Astrocyte (in vitro differentiated cells and primary cell): ENCODE measurements at regions not wholly inside any gene's neighbourhood (a gene's known extent, or its start where the extent isn't known, plus 50 kb on each side); places are given as distances from the start of the nearest gene placed in this dataset.

Source experiments
- DNase-seq: peaks from one replicate; pipeline ENCODE4 v3.0.0-alpha.2; 2010; ENCODE audit warnings: low read depth
- FAIRE-seq: peaks from 2 replicates; lab custom pipeline; 2011; peaks lifted over from hg19 to GRCh38; lab: Jason Lieb, UNC
- H2AFZ ChIP-seq: 2 replicates; pipeline ENCODE4 v1.6.0; 2012; ENCODE audit warnings: low read depth, low read length, inconsistent platforms
- H3K27ac ChIP-seq: 2 replicates; pipeline ENCODE4 v1.5.1; 2011; ENCODE audit warnings: low read depth, low read length, inconsistent platforms
- H3K27me3 ChIP-seq: 2 replicates; pipeline ENCODE4 v1.6.0; 2011; ENCODE audit warnings: low read length, inconsistent platforms; ENCODE audit not compliant: insufficient read depth
- H3K36me3 ChIP-seq: 2 replicates; pipeline ENCODE4 v1.5.1; 2011; ENCODE audit warnings: low read length, inconsistent platforms; ENCODE audit not compliant: insufficient read depth
- H3K4me1 ChIP-seq: 2 replicates; pipeline ENCODE4 v1.5.1; 2011; ENCODE audit warnings: low read length, inconsistent platforms; ENCODE audit not compliant: insufficient read depth
- H3K4me2 ChIP-seq: 2 replicates; pipeline ENCODE4 v1.6.0; 2012; ENCODE audit warnings: low read length, inconsistent platforms
- H3K4me3 ChIP-seq: 2 replicates; pipeline ENCODE4 v1.5.1; 2011; ENCODE audit warnings: low read depth, mild to moderate bottlenecking, low read length, inconsistent platforms; ENCODE audit not compliant: insufficient read depth
- H3K79me2 ChIP-seq: 2 replicates; pipeline ENCODE4 v1.6.0; 2012; ENCODE audit warnings: mild to moderate bottlenecking, low read length, inconsistent platforms; ENCODE audit not compliant: insufficient read depth
- H3K9ac ChIP-seq: 2 replicates; pipeline ENCODE4 v1.6.0; 2012; ENCODE audit warnings: mild to moderate bottlenecking, low read length, inconsistent platforms
- H3K9me3 ChIP-seq: 2 replicates; pipeline ENCODE4 v1.5.1; 2012; ENCODE audit warnings: low read depth, mild to moderate bottlenecking, low read length, inconsistent platforms; ENCODE audit not compliant: insufficient read depth
- H4K20me1 ChIP-seq: 2 replicates; pipeline ENCODE4 v1.6.0; 2012; ENCODE audit warnings: low read length, inconsistent platforms; ENCODE audit not compliant: insufficient read depth
- H3K27ac Mint-ChIP-seq: one replicate; pipeline ENCODE4 v1.8.0; 2021; ENCODE audit warnings: mild to moderate bottlenecking, mixed read lengths; ENCODE audit not compliant: unreplicated experiment
- H3K27me3 Mint-ChIP-seq: one replicate; pipeline ENCODE4 v1.8.0; 2021; ENCODE audit warnings: low read depth, mixed read lengths; ENCODE audit not compliant: unreplicated experiment
- H3K36me3 Mint-ChIP-seq: one replicate; pipeline ENCODE4 v1.8.0; 2021; ENCODE audit warnings: low read depth, mixed read lengths; ENCODE audit not compliant: unreplicated experiment
- H3K4me1 Mint-ChIP-seq: one replicate; pipeline ENCODE4 v1.8.0; 2021; ENCODE audit warnings: low read depth, mixed read lengths; ENCODE audit not compliant: unreplicated experiment
- H3K4me3 Mint-ChIP-seq: one replicate; pipeline ENCODE4 v1.8.0; 2021; ENCODE audit warnings: mild to moderate bottlenecking, moderate library complexity, mixed read lengths; ENCODE audit not compliant: unreplicated experiment
- H3K9me3 Mint-ChIP-seq: one replicate; pipeline ENCODE4 v1.8.0; 2021; ENCODE audit warnings: mild to moderate bottlenecking, mixed read lengths; ENCODE audit not compliant: unreplicated experiment
- EZH2 ChIP-seq: IDR thresholded peaks from 2 replicates; pipeline ENCODE4 v1.6.1; 2012; ENCODE audit warnings: mild to moderate bottlenecking, low read length, inconsistent platforms; ENCODE audit not compliant: insufficient read depth
- TF ChIP-seq, protein P1 (sequence below): IDR thresholded peaks from 2 replicates; pipeline ENCODE4 v1.5.1; 2011; ENCODE audit warnings: low read depth, mild to moderate bottlenecking, inconsistent platforms, low read length, moderate library complexity; ENCODE audit not compliant: insufficient read depth

GRCh38 chr1:60563777-60564535 is 490.4 kb upstream of the C1orf87 start:
- no peak for TF ChIP-seq EZH2
- TF ChIP-seq, protein P1, sequence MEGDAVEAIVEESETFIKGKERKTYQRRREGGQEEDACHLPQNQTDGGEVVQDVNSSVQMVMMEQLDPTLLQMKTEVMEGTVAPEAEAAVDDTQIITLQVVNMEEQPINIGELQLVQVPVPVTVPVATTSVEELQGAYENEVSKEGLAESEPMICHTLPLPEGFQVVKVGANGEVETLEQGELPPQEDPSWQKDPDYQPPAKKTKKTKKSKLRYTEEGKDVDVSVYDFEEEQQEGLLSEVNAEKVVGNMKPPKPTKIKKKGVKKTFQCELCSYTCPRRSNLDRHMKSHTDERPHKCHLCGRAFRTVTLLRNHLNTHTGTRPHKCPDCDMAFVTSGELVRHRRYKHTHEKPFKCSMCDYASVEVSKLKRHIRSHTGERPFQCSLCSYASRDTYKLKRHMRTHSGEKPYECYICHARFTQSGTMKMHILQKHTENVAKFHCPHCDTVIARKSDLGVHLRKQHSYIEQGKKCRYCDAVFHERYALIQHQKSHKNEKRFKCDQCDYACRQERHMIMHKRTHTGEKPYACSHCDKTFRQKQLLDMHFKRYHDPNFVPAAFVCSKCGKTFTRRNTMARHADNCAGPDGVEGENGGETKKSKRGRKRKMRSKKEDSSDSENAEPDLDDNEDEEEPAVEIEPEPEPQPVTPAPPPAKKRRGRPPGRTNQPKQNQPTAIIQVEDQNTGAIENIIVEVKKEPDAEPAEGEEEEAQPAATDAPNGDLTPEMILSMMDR = no peak
- Histone ChIP-seq H3K36me3 (no peaks in the 10 kb centered on the region), H3K4me3 (no peak overlapping the region), H3K27me3 (no peaks in the 10 kb centered on the region), H3K9me3 (no peaks in the 10 kb centered on the region), H4K20me1 (no peaks in the 10 kb centered on the region), H3K9ac (no peak overlapping the region), H3K79me2 (no peaks in the 10 kb centered on the region), H3K4me2 (no peak overlapping the region), H2AFZ (no peak overlapping the region), H3K27ac (no peak overlapping the region), H3K4me1 (no peaks in the 10 kb centered on the region)
- no peak for DNase-seq
- Mint-ChIP-seq H3K9me3 (no peaks in the 10 kb centered on the region), H3K4me1 (no peaks in the 10 kb centered on the region), H3K27me3 (peaks cover 5% of the 10 kb centered on the region), H3K4me3 (no peak overlapping the region), H3K27ac (no peak overlapping the region), H3K36me3 (no peaks in the 10 kb centered on the region)
- FAIRE-seq = no peak

DNA sequence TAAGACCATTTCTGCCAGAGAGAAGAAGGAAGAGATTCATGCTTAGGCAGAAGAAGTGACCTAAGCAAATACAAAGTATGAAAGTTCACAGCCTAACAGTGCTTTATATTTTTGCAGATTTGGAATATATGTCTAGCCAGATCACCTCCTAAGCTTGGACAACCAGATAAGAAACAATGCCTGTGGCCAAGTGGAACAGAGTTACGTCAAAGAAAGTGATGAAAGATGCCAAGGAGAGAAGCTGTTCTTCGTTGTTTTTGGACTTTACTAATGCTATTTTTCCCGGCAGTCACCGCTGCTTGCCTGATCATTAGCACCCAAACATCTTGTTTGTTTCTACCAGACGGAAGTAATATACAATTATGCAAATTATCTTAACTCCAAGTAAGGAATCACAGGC is 489.2 kb upstream of the C1orf87 start:
- no peak for FAIRE-seq
- H3K27me3 Mint-ChIP-seq = peaks cover 5% of the 10 kb centered on the region

More for the DNA sequence above, 489.2 kb upstream of the C1orf87 start:
- H3K27me3 ChIP-seq = no peaks in the 10 kb centered on the region
- Mint-ChIP-seq H3K4me3 (no peak overlapping the region), H3K27ac (no peak overlapping the region), H3K36me3 (no peaks in the 10 kb centered on the region), H3K9me3 (no peaks in the 10 kb centered on the region), H3K4me1 (no peaks in the 10 kb centered on the region)
- H3K79me2 ChIP-seq = no peaks in the 10 kb centered on the region
- H3K9me3 ChIP-seq = no peaks in the 10 kb centered on the region
- TF ChIP-seq, protein P1 = no peak
- no peak for TF ChIP-seq EZH2
- no peak overlapping the region for H3K4me3 ChIP-seq
- no peak overlapping the region for H3K27ac ChIP-seq
- no peak overlapping the region for H3K9ac ChIP-seq
- H4K20me1 ChIP-seq = no peaks in the 10 kb centered on the region
- no peak for DNase-seq
- no peak overlapping the region for H2AFZ ChIP-seq
- no peaks in the 10 kb centered on the region for H3K4me1 ChIP-seq
- no peak overlapping the region for H3K4me2 ChIP-seq
- no peaks in the 10 kb centered on the region for H3K36me3 ChIP-seq
